ENCODE measurements at regions not wholly inside any gene's neighbourhood (a gene's known extent, or its start where the extent isn't known, plus 50 kb on each side); places are given as distances from the start of the nearest gene placed in this dataset.

DNA sequence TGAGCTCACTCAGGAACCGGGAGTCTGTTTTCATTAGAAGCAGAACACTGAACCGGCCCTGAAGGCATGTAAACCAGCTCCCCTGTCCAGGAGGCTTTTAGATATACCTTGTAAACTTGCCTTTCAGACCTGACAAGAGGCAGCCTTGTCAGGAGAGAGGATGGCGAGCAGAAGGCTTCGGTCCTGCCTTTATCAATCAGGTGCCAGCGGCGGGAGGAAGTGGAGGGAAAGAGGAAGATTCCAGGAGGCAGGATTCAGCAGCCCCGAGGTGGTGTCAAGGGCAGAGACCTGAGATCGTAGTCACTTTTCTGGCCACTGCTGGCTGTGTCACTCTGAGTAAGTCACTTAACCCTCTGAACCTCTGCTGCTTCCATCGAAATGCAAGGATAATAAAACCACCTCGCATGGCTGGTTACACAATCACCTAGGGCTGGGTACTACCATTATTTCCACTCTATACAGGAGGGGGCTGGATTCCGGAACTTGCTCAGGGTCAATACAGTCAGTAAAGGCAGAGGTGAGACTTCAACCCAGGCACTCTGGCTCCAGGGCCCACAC, 181.0 kb downstream of the CHST1 start:
- H3K9me3 ChIP-seq (ENCODE audit: low read length): no peaks in the 10 kb centered on the region
- H3K27ac ChIP-seq (ENCODE audit: low read depth, low read length, poor library complexity, severe bottlenecking): no peak overlapping the region
- no peaks in the 10 kb centered on the region for H3K27me3 ChIP-seq (ENCODE audit: insufficient read depth, low read length)
- H3F3A ChIP-seq (ENCODE audit: insufficient read depth, low read length): no peaks in the 10 kb centered on the region
- H3K36me3 ChIP-seq (ENCODE audit: insufficient read depth, low read length): no peaks in the 10 kb centered on the region
- no peaks in the 10 kb centered on the region for H3K9me2 ChIP-seq (ENCODE audit: low read depth, low read length)
- no peak overlapping the region for H2AFZ ChIP-seq (ENCODE audit: low read length)
- H4K20me1 ChIP-seq (ENCODE audit: insufficient read depth, low read length): no peaks in the 10 kb centered on the region
- no peak overlapping the region for H3K4me2 ChIP-seq (ENCODE audit: low read length)
- no peaks in the 10 kb centered on the region for H3K4me1 ChIP-seq (ENCODE audit: insufficient read depth, low read length, severe bottlenecking)
- H3K4me3 ChIP-seq (ENCODE audit: low read depth, low read length, poor library complexity, severe bottlenecking): no peak overlapping the region
- H3K9ac ChIP-seq (ENCODE audit: low read length): no peak overlapping the region
- no peak for TF ChIP-seq CTCF (IDR thresholded peaks at IDR 0.05; ENCODE audit: low read length)
- no peak for TF ChIP-seq EZH2 (IDR thresholded peaks at IDR 0.05; ENCODE audit: borderline replicate concordance, low read length)
- H3K79me2 ChIP-seq (ENCODE audit: insufficient read depth, low read length): no peaks in the 10 kb centered on the region

GRCh38 chr11:45483416-45483815, 182.0 kb downstream of the CHST1 start:
- Histone ChIP-seq H3K27ac (ENCODE audit: low read depth, low read length, poor library complexity, severe bottlenecking) (no peak overlapping the region), H3F3A (ENCODE audit: insufficient read depth, low read length) (no peaks in the 10 kb centered on the region), H3K9me3 (ENCODE audit: low read length) (no peaks in the 10 kb centered on the region), H3K79me2 (ENCODE audit: insufficient read depth, low read length) (no peaks in the 10 kb centered on the region), H3K4me1 (ENCODE audit: insufficient read depth, low read length, severe bottlenecking) (no peaks in the 10 kb centered on the region), H4K20me1 (ENCODE audit: insufficient read depth, low read length) (no peaks in the 10 kb centered on the region), H3K4me3 (ENCODE audit: low read depth, low read length, poor library complexity, severe bottlenecking) (no peak overlapping the region), H3K36me3 (ENCODE audit: insufficient read depth, low read length) (no peaks in the 10 kb centered on the region), H2AFZ (ENCODE audit: low read length) (no peak overlapping the region), H3K4me2 (ENCODE audit: low read length) (no peak overlapping the region), H3K9me2 (ENCODE audit: low read depth, low read length) (no peaks in the 10 kb centered on the region), H3K9ac (ENCODE audit: low read length) (no peak overlapping the region), H3K27me3 (ENCODE audit: insufficient read depth, low read length) (no peaks in the 10 kb centered on the region)
- TF ChIP-seq EZH2 (IDR thresholded peaks at IDR 0.05; ENCODE audit: borderline replicate concordance, low read length): no peak
- TF ChIP-seq CTCF (IDR thresholded peaks at IDR 0.05; ENCODE audit: low read length): no peak

GRCh38 chr11:45482331-45482730, 183.1 kb downstream of the CHST1 start:
- H3K9me2 ChIP-seq (ENCODE audit: low read depth, low read length): no peaks in the 10 kb centered on the region
- no peak overlapping the region for H3K27ac ChIP-seq (ENCODE audit: low read depth, low read length, poor library complexity, severe bottlenecking)
- TF ChIP-seq CTCF (IDR thresholded peaks at IDR 0.05; ENCODE audit: low read length) (no peak), EZH2 (IDR thresholded peaks at IDR 0.05; ENCODE audit: borderline replicate concordance, low read length) (no peak)
- H3K36me3 ChIP-seq (ENCODE audit: insufficient read depth, low read length): no peaks in the 10 kb centered on the region
- H3K4me2 ChIP-seq (ENCODE audit: low read length): no peak overlapping the region
- no peak overlapping the region for H3K4me3 ChIP-seq (ENCODE audit: low read depth, low read length, poor library complexity, severe bottlenecking)
- H3K27me3 ChIP-seq (ENCODE audit: insufficient read depth, low read length): no peaks in the 10 kb centered on the region
- H3F3A ChIP-seq (ENCODE audit: insufficient read depth, low read length): no peaks in the 10 kb centered on the region
- H3K79me2 ChIP-seq (ENCODE audit: insufficient read depth, low read length): no peaks in the 10 kb centered on the region
- no peak overlapping the region for H3K9ac ChIP-seq (ENCODE audit: low read length)
- no peak overlapping the region for H2AFZ ChIP-seq (ENCODE audit: low read length)
- no peaks in the 10 kb centered on the region for H4K20me1 ChIP-seq (ENCODE audit: insufficient read depth, low read length)
- no peaks in the 10 kb centered on the region for H3K9me3 ChIP-seq (ENCODE audit: low read length)
- H3K4me1 ChIP-seq (ENCODE audit: insufficient read depth, low read length, severe bottlenecking): no peaks in the 10 kb centered on the region
